C1 segment of cervical spinal cord (tissue), 14 donors: ENCODE measurements at regions not wholly inside any gene's neighbourhood (a gene's known extent, or its start where the extent isn't known, plus 50 kb on each side); places are given as distances from the start of the nearest gene placed in this dataset.
A peak's percentile ranks its signal among the peaks of the same experiment; 100 is the strongest.
"Not testable (repeated sequence)": the region's sequence is repeated elsewhere in the genome, so short reads cannot be mapped to it uniquely, and the experiment has no call there.

Source experiments
- DNase-seq, 14 donors: peaks; one replicate each; lab custom pipeline; 2025; lab: John Stamatoyannopoulos, UW

- no peak for DNase-seq
These were observed 51.6 kb upstream of the POMP start for GRCh38 chr13:28607187-28607955.

GRCh38 chr13:28606466-28606865 is 52.5 kb upstream of the POMP start:
- no peak for DNase-seq

- not testable (repeated sequence) for DNase-seq
These were observed 53.8 kb upstream of the POMP start for GRCh38 chr13:28605147-28605546.

GRCh38 chr13:28603043-28603664 is 55.8 kb upstream of the POMP start:
- DNase-seq: no peak

GRCh38 chr13:28602580-28602979 is 56.4 kb upstream of the POMP start:
- DNase-seq: no peak

GRCh38 chr13:28601581-28601980 is 57.3 kb upstream of the POMP start:
- no peak for DNase-seq

- DNase-seq: no peak
These were observed 61.3 kb upstream of the POMP start for GRCh38 chr13:28597641-28598040.

GRCh38 chr13:28590461-28590860 is 68.5 kb upstream of the POMP start:
- no peak for DNase-seq

GRCh38 chr13:28588296-28588695 is 70.6 kb upstream of the POMP start:
- no peak for DNase-seq

- DNase-seq: no peak
These were observed 71.8 kb upstream of the POMP start for GRCh38 chr13:28587174-28587540.

GRCh38 chr13:28586439-28587173 is 72.3 kb upstream of the POMP start:
- no peak for DNase-seq

- no peak for DNase-seq
These were observed 73.4 kb upstream of the POMP start for GRCh38 chr13:28585561-28585960.

- DNase-seq: no peak
These were observed 74.0 kb upstream of the POMP start for GRCh38 chr13:28584873-28585381.

- peak in 1 of 14 donors; percentile 57 for DNase-seq
These were observed 75.3 kb upstream of the POMP start for GRCh38 chr13:28583651-28584091.

- DNase-seq: no peak
These were observed 76.1 kb upstream of the POMP start for GRCh38 chr13:28582892-28583240.

- DNase-seq: no peak
These were observed 76.6 kb upstream of the POMP start for GRCh38 chr13:28582225-28582891.

GRCh38 chr13:28581451-28581850 is 77.5 kb upstream of the POMP start:
- no peak for DNase-seq

GRCh38 chr13:28579736-28580135 is 79.2 kb upstream of the POMP start:
- no peak for DNase-seq

GRCh38 chr13:28579322-28579721 is 79.6 kb upstream of the POMP start:
- no peak for DNase-seq

- no peak for DNase-seq
These were observed 81.1 kb upstream of the FLT1 start for GRCh38 chr13:28576067-28576466.

- no peak for DNase-seq
These were observed 80.3 kb upstream of the FLT1 start for GRCh38 chr13:28575200-28575599.

- DNase-seq: peak in 2 of 14 donors; percentile 7 to 13
These were observed 79.8 kb upstream of the FLT1 start for GRCh38 chr13:28574617-28575142.
